PC-9 (cell line): ENCODE measurements at regions not wholly inside any gene's neighbourhood (a gene's known extent, or its start where the extent isn't known, plus 50 kb on each side); places are given as distances from the start of the nearest gene placed in this dataset.

Experiments
- CTCF ChIP-seq: fragments of 200-600 bp; sonication (generic); conservative IDR thresholded peaks from 2 replicates; pipeline ENCODE4 v1.6.1; 2017; ENCODE audit warnings: mixed run types, antibody characterized with exemption, mild to moderate bottlenecking, moderate library complexity
- EZH2 ChIP-seq: fragments of 200-600 bp; sonication (generic); IDR thresholded peaks from 2 replicates; pipeline ENCODE4 v1.8.0; 2017; ENCODE audit warnings: antibody characterized with exemption, low read depth

DNA sequence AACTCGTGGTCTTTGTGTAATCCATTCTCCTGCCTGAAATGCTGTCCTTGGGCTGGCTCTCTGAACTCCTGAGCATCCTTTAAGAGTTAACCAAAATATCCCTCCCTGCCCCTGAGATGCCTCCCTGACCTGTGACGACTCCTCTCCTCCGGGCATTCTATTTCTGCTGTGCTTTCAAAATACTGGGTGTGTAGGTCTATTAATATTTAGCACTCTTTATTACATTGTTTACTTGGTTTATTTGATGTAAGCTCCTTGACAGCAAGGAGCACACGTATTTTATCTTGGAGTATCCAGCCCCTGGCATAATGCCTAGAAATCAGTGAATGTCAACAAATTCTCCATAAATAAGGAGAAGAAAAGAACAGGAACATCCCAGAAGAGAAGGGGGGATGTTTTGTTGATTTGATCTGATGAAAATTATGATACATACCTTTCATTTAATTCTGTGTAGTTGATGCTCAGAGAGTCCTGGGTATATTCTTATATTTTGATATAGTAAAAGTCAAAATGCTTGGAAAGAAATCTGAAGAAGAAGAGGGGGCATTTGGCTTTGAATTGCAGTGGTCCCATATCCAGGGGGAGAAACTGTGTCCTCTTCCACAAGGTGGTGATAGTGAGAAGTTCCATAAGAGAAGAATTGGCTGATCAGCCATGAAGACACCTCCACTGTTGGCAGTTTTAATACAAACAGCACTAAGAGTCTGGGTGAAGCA, 107.7 kb upstream of the MPP7 start:
- TF ChIP-seq CTCF (no peak), EZH2 (no peak)
